IMR-90 (cell line): ENCODE measurements at regions not wholly inside any gene's neighbourhood (a gene's known extent, or its start where the extent isn't known, plus 50 kb on each side); places are given as distances from the start of the nearest gene placed in this dataset.

Experiments used
- CTCF ChIP-seq: conservative IDR thresholded peaks from 2 replicates; pipeline ENCODE4 v1.5.1; 2012; ENCODE audit warnings: mild to moderate bottlenecking, low read depth, low read length, improper control_type of control experiment
- POLR2A ChIP-seq: IDR thresholded peaks from 2 replicates; pipeline ENCODE4 v1.6.1; 2012; ENCODE audit warnings: mild to moderate bottlenecking, low read depth, low read length
- RCOR1 ChIP-seq: IDR thresholded peaks from 2 replicates; pipeline ENCODE4 v1.6.1; 2012; ENCODE audit warnings: mild to moderate bottlenecking, low read length, improper control_type of control experiment; ENCODE audit not compliant: insufficient replicate concordance
- RFX5 ChIP-seq: IDR thresholded peaks from 2 replicates; pipeline ENCODE4 v1.8.0; 2012; ENCODE audit warnings: low read depth, mild to moderate bottlenecking, low read length, moderate library complexity

GRCh38 chr2:183608747-183609146 lies 484.5 kb downstream of the NUP35 start:
- TF ChIP-seq POLR2A (no peak), CTCF (no peak), RFX5 (no peak), RCOR1 (no peak)
